22Rv1 (cell line): ENCODE measurements at regions not wholly inside any gene's neighbourhood (a gene's known extent, or its start where the extent isn't known, plus 50 kb on each side); places are given as distances from the start of the nearest gene placed in this dataset.

ENCODE experiments used
- CTCF ChIP-seq: fragments of 450-650 bp; IDR thresholded peaks from 2 replicates; pipeline ENCODE4 v1.5.1; 2017; ENCODE audit warnings: mild to moderate bottlenecking
- ZFX ChIP-seq: fragments of 450-650 bp; IDR thresholded peaks from 2 replicates; pipeline ENCODE4 v1.6.1; 2017; ENCODE audit warnings: antibody characterized with exemption, borderline replicate concordance

GRCh38 chr21:24994717-24995116 is 612.6 kb downstream of the MRPL39 start:
- TF ChIP-seq CTCF (no peak), ZFX (no peak)
